ENCODE measurements at regions not wholly inside any gene's neighbourhood (a gene's known extent, or its start where the extent isn't known, plus 50 kb on each side); places are given as distances from the start of the nearest gene placed in this dataset.

DNA sequence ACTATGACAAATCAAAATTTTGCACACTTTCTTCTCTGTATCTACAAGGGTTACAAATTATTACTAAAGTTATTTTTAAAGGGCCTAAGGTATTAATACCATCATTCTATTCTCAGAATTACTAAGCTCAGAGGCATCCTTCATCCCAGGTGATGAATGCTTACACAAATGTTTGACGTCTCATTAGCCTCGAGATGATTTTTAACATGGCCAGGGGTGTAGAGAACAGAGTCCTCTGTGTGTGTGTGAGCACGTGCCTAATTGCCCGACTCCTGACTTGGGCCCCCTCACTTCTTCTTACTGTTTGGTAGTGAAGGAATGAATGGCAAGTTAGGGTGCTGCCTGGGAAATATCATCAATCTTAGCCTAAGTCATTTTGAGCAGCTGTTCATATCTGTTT is 221.1 kb downstream of the ENC1 start:
- TF ChIP-seq, protein P1, sequence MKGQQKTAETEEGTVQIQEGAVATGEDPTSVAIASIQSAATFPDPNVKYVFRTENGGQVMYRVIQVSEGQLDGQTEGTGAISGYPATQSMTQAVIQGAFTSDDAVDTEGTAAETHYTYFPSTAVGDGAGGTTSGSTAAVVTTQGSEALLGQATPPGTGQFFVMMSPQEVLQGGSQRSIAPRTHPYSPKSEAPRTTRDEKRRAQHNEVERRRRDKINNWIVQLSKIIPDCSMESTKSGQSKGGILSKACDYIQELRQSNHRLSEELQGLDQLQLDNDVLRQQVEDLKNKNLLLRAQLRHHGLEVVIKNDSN (IDR thresholded peaks at IDR 0.05) = no peak
- TF ChIP-seq YY1 (IDR thresholded peaks at IDR 0.05; ENCODE audit: low read depth) = no peak
- no peak for TF ChIP-seq TEAD4 (IDR thresholded peaks at IDR 0.05)
